RPMI7951 (cell line): ENCODE measurements at regions not wholly inside any gene's neighbourhood (a gene's known extent, or its start where the extent isn't known, plus 50 kb on each side); places are given as distances from the start of the nearest gene placed in this dataset.

Experiments used
- DNase-seq: peaks from one replicate; pipeline ENCODE4 v3.0.0-alpha.2; 2012; ENCODE audit warnings: low read depth

DNA sequence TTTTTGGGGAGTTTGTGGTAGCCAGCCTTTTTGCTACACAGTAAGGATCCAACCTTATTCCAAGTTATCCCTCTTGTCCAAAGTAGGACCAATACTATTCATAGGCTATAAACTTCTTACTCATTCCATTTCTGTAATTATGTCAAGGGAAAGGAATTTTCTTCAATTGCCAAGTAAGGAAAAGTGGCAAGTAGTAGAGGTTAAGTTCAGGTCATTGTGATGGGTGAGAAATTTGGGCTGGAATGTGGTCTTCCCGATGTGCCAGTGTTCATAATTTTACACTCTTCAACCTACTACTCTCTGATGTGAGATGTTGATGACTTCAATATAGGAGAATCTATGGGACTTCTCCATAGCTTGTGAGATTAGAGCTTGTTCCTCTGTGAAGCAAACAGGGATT lies 648.8 kb downstream of the METTL15 start:
- peak; percentile 77 for DNase-seq

DNA sequence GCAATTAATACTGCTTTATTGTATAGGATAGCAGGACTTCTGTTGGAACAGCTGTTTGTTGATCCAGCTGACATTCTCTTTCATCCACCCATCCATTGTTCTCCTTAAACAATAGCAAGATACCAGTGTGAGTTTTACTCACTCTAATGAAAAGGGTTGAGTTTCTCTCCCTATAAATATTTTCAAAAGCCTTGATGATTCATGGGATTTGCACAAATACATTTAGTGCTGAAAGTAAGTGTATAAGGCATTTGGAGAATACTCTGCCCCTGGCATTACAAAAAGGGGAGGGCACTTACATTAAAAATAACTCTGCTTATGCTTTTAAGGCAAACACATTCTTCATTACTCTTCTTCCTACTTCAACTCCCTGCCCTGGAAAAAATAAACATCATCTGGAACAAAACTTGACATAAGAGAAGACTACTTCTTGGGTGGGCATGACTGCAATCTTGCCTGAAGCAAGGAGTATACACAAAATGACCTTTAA lies 634.9 kb downstream of the METTL15 start:
- DNase-seq, result peak; percentile 39

DNA sequence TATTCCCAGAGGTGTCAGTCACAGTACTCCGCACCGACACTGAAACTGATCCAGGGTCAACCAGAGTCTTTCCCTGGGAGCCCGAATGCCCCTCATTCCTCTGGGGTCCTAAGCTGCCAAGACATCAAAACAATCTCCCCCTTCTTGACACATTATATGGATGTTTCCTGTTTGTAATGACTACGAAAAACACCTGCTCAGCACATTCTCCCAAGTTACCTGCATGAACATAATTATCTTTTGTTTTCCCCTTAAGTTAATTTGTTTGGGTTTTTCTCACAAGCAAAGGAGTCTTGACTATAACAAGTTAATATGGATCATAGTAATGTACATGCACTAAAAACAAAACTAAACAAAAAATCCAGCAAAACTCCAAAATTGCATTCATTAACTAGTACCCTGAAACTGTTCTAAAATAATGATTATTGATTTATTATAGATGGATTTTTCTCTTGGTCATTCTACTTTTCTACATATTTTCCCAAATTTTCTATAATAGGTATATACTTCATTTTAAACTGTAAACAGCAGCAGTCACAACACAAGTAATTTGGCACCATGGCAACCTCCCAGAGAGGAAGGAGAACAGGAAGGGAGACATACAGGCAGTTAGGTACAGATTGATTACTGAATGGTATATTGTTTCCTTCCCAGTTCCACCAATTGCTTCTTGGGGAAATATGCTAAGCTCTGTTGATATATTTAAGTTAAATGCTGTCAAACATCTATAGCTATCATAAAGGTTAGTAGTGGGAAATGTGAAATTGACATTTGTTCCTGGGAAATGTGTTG lies 631.5 kb downstream of the METTL15 start:
- no peak for DNase-seq

DNA sequence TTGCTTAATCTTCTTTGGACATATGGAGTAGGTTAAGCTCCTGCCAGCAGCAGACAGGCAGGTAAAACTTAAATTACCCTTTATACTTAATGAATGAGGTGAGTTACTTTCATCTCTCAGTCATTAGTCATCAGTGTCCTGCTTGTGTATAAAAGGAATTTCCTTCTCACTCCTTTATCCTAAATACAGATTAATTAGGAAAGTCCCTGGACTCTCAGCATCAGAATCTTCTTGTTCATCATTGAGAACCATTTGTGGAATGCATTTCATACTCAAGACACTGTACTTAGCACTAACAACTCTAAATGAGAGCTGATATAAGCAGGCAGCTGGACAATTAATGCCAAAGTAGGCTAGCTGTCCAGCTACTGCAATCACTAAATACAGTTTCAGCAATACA lies 630.4 kb downstream of the METTL15 start:
- DNase-seq, result no peak

DNA sequence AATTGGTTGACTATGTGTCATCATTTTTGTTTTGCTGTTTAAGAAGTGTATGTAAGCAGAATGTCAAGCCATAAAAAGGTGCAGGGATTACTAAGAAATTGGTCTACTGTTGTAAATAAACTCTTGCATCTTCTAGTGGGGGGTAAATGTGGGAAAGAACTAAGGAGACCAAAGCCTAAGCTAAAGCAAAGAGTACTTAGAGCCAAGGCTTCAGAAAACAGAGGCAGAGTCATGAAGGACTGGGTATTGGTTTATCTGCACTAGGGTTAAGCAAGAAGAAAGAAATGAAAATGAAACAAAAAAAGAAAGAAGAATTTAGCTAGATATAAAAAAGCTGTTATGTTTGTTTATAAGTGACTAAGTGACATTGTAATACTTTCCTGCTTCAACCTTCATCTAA lies 628.1 kb downstream of the METTL15 start:
- DNase-seq, result no peak

DNA sequence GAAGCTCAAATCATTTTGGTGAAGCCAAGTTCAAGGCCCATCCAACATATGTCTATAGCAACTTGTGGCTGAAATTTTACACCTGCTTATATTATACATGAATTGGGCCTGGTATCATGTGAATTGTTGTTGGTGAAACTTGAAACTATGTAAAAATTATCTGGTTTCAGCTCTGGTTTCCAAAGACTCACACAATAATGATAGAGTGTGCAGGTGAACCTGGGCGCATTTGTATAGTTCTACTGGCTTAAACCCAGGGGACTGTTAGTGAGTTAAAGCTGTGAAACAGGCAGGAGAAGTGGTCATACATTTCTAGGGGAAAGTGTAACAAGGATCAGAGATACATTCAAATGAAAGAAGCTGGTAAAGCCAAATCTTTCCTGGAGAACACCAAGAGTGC lies 627.3 kb downstream of the METTL15 start:
- no peak for DNase-seq

DNA sequence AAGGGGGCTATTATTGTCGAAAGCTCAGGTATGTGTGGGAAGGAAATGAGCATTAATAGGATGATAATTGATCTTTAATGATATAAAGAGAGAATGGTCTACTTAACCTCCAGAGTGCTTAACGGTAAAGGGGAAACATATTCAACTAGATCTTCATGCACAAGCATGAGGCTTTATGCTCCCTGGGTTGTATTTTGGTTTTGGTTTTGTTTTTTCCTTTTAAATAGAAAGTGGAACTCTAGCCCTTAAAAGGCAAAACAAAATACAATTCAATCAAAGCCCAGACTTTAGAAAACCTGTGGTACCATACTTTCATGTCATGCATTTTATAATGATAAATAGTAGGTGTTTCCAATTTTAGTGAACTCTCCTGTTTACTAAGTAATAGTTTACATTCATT lies 622.7 kb downstream of the METTL15 start:
- no peak for DNase-seq

DNA sequence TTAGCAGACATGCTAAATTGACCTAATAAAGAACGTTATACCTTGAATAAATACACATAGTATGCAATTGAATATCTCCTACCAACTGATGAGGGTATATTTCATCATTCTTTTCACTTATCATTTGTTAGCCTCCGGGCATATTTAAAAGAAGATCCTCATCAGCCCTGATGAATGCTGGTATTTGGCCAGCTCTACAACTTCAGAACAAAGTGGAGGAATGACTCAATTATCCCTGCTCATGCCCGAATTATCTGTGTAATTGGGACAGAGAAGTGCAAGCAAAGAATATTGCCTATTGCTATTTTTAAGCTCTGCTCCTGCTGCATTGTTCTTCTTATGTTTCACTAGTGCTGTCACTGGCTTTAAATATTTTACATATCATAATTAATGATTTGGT lies 622.1 kb downstream of the METTL15 start:
- peak; percentile 67 for DNase-seq

DNA sequence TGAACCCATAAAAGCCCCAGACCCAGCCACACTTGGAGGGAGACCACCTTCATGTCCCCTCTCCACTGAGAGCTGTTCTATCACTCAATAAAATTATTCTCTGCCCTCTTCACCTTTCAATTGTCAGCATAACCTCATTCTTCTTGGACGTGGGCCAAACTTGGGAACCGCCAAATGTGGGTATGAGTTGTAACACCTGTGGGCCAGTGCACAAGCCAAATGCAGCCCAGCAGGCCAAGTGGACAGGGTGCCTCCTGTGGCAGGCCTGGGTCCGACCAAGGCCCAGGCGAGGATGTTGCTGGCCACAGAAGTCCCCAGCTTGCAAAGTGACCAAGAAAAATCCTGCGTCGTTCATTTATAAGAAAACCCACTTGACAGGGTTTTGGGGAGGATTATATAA lies 621.2 kb downstream of the METTL15 start:
- no peak for DNase-seq

DNA sequence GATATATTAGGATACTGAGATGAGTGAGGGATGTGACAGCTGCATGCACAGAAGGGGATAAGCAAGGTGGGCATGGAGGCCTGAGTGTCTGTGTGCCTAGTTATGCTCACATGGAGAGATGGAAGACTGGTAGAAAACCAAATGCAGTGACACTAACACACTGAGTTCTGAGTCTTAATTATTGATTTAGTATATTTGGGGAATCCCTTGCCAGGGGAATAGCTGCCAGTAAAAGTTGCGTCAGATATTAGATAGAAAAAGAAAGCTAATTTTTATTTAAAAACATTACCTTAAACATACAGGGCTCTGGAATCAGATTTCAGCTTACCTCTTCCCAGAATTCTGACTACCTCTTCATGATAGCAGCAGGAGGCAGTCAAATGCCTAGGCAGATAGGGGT lies 620.5 kb downstream of the METTL15 start:
- no peak for DNase-seq

DNA sequence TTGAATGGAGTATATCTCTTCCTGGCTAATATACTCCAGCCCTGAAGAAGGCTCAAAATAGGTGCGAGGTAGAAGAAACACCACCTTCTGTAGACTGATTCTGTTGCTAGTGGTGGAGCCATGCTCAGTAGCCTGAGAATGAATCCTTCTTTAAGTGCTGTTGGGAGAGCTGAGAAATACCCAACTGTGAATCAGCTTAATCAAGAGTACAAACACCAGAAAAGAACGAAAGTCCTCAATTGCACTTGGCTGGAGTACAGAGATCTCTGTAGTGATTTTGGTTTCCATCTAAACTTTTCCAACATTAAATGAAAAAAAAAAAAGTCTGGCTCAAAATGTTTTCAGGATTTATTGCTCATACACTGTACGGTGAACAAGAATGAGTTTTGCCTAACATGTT lies 619.1 kb downstream of the METTL15 start:
- peak; percentile 23 for DNase-seq

DNA sequence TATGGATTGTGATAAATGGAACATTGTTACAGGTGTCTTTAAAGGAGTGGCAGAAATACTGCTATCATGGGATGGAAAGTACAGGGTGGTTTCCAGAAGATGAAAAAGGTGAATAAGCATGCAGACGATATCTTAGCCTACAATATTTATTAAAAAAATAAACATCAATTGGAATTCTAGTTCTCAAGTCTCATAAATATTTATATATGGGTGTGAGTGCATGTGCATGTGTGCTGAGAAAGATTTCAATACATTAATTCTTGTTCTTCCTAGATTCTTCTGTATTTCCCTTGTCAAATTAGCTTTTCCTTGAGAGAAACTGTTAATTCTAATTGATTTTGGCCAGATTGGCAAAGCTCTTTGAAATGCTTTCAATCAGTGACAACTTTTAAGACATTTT lies 618.2 kb downstream of the METTL15 start:
- no peak for DNase-seq

DNA sequence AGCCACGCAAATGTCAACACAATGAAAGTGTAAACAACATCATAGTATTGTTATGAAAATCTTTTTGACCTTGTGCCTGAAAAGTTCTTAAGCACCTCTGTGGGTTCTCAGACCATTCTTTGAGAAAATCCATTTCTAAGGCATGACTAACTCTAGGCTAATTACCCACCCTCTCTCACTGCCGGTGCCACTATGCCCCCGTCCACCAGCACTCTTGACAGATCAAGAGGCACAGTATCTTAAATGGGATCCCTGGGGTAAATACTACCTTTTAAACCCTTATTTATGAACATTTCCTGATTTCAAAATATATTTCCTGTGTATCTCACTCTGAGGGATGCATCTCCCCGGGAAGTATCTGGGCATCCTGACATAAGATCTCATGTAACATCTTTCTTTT lies 607.5 kb downstream of the METTL15 start:
- DNase-seq, result no peak

DNA sequence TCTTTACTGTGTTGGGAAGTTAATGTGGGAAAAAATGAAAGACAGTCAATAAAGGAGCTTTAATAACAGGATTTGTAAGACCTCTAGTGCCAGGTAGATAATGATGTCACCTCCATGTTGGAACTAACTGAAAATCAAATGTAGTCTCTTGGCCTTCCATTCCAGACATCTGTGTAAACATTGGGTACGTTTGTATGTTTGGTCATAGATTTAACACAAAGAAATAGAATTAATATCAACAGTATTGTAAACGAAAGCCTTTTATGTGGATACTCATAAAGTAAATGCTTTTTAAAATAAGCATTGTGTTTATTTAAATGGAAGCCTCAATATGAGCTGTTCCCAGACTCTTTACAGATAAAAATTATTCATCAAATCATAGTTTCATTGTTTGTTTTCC lies 605.7 kb downstream of the METTL15 start:
- DNase-seq, result no peak

DNA sequence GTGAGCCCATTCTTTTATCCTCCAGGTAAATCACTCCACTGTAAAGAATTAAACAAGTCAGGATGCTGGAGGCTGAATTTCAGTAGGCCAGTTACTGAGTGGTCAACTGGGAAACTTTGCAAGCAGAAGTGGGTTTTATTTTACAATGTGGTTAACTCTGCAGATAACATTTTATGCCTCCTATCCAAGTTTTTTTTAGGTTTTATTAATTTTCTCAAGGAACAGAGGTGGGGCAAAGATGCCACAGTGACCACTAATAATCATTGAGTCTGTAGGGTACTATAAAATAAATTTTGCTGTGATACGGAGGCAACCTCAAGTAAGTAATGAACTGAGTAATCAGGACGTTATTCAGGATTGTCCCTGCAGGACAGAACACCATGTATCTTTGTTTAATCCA lies 599.9 kb downstream of the METTL15 start:
- no peak for DNase-seq

DNA sequence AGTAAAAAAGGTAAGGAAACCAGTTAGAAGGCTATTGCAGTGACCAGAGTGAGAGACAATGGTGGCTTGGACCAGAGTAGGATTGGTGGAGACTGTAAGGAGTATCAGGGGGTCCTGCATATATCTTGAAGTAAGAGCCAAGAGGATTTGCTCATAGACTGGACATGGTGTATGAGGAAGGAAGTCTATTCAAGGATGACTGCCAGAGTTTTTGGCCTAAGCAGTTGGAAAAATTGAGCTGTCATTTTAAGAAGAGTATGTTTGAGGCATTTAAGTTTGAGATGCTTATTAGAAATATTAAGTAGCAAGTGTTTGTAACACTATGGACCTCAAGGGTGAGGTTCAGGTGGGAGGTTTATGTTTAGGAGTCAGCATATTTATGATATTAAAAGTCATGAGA lies 596.6 kb downstream of the METTL15 start:
- DNase-seq, result no peak

DNA sequence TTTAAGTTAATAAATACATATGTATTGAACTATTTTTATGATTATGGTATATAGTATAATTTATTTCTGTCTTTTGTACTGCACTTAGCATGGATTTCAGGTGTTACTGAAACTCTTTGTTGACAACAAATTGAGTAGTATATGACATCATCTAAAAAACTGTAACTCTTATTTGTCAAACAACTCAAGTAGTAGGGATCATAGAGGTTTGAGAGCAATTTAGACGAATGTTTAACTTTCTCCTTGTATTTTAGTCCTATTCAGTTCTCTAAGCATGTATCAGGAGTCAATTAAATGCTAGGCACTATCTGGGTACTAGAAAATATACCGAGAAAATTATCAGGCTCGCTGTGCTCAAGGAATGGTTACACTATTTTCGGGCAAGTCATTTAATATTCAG lies 595.2 kb downstream of the METTL15 start:
- DNase-seq, result no peak

DNA sequence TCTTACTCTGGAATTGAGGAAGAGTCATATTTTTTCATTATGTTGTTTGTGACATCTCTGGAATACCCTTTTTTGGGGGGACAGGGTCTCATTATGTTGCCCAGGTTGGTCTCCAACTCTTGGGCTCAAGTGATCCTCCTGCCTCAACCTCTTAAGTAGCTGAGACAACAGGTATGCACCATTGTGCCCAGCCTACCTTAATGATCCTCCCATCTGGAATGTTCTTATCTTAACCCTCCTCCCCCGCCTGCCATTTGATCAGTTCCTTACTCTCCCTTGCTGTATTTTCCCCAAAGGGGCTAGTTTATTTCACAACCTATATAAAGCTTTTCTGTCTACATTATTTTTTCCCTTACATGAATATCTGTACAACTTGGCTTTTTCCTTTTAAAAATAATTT lies 594.7 kb downstream of the METTL15 start:
- DNase-seq, result no peak

DNA sequence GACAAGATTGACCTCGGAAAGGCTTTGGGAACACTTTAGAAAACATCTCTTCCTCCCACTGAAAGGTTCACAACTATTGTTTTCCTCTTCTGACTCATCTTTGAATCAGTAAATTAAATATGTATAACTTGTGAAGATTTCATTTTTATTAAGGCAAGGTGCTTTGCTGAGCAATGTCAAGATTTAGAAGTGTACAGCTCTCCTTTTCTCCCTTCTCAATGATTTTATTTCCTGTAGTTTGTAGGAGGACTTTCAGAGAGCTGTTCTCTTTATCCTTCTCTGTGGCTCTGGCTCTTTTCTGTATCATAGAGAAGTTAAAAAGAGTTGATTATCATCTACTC lies 594.2 kb downstream of the METTL15 start:
- DNase-seq, result no peak

DNA sequence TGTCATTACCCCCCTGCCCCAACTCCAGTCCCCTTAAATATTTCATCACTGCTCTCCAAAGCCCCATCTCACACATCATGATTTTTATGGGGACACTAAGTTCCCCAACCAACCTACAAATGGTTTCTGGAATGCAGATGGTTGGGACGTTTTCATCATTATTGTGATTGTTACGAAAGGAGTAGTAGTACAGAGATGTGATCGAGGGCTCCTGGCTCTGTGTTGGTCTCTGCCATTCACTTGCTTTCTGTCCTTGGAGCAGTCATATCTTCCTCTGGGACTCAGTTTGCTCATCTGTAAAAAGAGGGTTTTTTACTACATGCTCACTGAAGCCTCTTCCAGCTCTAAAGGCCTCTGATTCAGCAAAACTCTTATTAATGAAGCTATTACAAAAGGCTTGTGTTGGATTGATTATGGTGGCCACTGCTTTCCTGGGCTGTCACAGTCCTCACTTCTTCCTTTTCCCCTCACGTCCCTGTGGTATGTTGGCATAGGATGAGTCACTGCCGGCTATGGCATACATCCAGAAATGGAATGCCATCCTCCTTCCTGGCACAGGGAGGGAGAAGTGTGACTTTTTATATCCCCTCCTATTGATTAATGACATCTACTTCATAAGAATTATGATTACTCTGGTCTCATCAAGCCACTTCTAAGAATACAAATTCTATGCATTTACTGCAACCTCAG lies 593.7 kb downstream of the METTL15 start:
- peak; percentile 71 for DNase-seq

DNA sequence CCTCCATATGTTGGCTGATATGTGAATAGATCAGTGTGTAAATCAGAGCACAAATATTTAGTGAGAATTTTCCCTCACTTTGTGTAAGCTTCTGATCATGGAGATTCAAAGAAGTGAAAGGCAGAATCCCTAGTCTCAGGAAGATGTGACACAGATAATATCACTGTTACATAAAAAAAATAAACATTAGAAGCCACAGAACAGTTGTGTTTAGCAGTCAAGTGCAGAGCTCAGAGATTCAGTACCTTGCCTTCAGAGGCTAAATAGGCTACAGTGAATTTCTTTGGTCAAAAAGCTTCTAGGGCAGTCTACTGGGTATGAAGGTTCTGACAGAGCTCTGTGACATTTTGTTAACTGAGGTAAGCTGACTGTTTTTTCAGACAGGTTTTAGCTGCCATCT lies 591.5 kb downstream of the METTL15 start:
- DNase-seq, result no peak

DNA sequence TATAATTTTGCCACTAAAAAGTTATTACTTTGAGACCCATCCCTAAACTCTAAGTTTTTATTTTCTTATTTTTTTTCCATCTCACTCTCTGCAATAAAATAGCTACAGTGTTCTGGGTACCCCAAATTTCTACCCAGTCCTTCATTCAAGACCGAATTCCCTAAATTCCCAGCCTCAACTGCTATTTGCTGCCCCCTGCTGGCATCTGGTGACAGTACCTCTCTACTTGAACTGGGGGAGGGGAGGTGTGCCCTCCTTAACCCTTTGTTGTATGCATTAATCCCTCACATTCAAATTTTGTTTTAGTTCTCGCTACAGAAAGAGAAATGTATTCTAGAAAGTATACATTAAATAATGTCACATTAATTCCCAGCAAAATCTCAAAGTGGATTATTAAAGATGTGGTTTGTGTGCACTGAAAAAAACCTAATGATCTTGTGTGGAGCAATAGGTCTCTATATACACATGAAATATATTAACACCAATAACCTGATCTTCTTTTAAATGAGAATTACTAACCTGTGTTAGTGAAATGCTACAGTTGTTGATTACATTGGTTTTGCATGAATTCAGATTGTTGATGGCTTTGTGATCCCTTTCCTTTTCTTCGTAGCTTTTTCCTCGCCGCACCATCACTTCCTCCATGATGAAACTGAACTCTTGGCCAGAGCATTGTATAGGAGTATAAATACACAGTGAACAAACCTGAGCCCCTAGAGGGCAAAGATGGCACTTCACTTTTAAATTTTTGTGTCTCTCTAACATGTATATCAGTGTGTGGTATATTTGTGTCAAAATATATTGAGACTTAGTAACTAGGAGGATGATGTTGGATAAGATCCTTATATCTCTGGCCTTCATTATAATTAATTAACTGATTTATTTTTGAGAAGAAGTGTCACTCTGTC lies 590.0 kb downstream of the METTL15 start:
- DNase-seq, result peak; percentile 53

DNA sequence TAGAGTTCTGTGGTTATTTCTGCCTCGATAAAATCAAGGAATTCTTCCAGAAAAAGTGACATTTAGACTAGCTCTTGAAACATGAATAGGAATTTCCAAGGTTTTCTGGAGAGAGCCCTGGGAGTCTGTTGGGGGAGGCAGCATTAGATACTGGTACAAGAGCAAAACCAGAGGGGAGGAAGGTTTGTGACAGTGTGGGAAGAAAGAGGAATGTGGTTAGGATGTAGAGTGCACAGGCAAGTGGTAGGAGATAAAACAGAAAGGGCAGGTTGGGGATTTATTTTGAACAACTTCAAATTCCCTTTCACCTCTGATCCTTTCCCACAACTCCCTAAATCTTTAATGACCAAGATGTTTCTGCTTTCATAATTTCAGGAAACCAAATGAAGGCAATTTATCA lies 588.4 kb downstream of the METTL15 start:
- DNase-seq, result peak; percentile 3
